Bone marrow (tissue), 2 donors: ENCODE measurements at regions not wholly inside any gene's neighbourhood (a gene's known extent, or its start where the extent isn't known, plus 50 kb on each side); places are given as distances from the start of the nearest gene placed in this dataset.

ENCODE experiments used
- DNase-seq, 2 donors: peaks; one replicate each; lab custom pipeline; 2025; lab: John Stamatoyannopoulos, UW

DNA sequence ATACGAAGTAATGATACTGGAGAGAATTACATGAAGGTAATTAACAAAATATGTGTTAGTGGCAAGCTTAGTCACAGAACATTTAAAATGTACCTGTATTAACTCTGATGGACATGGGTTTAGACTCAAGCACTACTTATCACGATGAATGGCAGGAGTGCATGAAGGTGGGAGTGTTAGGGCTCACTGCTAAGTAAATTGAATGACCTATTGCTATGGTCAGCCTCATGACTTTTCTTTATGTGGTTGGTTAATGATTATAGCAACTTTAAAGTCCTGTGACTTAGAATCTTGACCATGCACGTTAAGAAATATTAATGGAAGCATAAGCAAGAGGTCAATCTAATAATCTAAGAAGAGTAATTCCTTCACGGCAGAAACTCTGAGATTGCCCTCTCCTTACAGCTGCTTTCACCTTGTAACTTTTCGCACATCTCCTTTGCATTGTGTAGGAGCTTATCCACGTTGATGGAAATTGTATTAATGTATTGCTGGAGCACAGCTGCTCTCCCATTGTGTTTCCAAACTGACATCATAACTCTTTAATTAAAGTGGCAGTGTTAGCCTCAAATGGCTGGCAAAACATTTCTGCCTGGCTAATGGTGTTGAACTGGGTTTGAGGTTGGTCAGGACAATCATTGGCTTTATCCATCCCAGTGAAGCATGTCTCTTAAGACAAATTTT, 114.5 kb downstream of the RXFP2 start:
- DNase-seq = no peak

DNA sequence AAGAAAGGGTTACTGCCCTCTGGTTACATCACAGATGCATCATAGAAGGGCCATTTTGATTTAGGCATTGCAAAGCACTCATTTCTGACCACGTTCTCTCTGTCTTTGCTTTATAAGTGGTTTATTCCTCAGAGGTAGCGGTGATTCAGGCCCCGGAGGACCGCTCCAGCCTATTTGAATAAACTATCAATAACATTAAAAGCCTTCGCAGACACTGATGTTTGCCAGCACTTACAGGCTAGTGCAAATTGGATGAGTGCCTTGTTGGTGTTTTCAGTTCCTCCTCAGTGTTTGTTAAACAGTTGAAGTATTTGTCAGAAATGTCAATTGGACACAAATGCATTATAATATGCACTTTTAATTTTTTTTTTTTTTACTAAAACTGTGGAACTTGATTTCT, 120.2 kb downstream of the RXFP2 start:
- DNase-seq = no peak

DNA sequence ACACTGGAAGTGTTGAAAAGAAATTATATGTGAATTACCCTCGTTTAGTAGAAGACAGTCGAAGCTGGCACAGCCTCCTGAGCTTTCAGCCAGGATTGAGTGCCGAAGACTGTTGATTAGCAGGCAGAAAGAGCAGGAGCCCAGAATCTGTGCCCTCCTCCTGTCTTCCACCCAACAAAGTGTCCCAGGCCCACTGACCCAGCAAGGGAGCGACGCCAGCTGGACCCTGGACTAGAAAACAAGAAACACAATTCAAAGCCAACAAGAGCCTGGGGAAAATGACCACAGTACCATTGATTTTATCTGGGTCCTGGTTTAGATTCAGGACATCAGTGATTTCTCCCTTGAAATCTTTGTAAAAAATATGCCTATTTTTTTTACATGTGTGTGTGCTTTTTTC, 120.7 kb downstream of the RXFP2 start:
- no peak for DNase-seq

DNA sequence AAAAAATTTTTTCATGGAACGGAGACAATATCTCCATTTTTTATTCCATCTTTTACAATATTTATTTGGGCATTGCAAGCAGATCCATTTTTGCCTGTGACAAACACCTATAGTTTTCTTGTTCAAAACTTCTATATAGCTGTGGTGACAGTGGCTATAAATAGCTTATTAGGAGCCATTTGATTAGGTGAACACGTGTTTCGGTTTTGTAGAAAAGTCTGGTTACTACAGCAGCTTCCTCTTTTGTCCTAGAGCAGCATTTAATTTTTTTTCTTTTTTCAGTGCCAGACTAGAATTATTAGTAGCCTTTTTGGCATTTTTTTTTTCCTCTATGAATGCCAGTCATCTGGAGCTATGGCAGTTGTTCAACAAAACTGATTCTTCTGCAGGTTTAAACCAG, 123.5 kb downstream of the RXFP2 start:
- peak in 1 of 2 donors; percentile 62 for DNase-seq

DNA sequence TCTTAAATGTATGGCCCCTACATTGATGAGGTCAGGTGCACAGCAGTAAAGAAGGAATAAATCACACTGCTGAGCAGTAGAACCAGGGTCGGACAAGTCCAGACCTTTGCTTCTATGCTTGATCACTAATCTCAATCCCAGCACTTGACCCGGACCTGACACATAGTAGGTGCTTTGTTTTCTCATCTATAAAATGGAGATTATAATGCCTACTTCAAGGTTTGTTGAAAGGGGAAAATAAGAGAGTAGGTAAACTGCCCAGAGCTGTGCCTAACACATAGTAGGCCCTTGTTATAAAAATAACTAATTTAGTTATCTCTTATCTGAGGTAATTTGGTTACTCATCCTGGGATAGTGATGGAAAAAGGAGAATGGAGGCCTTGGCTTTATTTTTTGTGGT, 125.0 kb downstream of the RXFP2 start:
- no peak for DNase-seq

DNA sequence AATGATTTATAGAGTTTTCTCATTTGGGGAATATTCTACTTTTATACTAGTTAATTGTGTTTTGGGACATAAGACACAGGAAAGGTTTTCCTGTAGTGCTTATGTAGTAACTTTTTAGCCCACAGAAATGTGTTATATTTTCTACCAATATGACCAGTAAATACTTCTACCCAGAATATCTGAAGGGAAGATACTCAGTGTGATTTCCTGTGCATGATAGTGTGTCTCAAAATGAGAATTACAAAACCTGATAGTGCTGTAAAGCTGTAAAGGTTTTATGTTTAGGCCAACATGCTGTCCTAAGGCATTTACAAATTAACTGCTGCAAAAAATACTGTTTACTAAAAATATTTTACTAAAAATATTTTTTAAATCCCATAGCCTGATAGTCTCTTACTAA, 126.8 kb downstream of the RXFP2 start:
- DNase-seq = no peak

DNA sequence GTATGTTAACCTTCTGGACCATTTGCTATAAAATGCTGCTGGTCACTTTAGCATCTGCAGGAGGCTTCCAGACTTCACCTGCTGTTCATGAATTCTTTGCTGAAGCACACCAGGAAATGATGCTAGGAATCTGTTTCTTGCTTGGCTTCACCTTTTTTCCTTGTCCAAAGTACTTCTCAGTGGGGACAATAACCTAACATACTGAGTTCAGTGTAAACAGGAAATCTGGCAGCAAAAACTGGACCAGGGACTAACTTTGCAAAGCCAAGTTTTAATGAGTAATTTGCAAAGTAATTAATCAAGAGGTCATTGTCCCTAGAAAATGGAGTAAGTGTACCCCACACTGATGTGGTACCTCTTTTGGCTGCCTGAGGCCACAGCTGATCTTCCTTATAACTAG, 128.4 kb downstream of the RXFP2 start:
- DNase-seq = no peak

DNA sequence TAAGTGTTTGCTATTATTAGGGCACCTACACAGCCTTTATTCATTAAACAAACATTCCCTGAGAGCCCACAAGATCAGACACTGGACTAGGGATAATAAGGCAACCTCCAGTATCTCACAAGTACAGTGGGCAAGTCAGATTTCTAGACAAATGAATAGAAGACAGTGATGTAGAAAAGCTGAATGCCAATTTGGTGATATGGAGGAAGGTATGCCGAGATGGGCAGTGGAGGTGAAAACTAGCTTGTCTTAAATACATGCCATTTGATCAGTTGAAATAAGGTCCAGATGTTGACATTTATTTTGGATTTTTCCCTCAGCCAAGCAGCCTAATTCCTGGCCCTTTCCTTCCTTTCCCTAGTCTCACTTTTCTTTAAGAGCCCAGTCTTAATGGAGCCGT, 130.3 kb downstream of the RXFP2 start:
- DNase-seq = no peak

DNA sequence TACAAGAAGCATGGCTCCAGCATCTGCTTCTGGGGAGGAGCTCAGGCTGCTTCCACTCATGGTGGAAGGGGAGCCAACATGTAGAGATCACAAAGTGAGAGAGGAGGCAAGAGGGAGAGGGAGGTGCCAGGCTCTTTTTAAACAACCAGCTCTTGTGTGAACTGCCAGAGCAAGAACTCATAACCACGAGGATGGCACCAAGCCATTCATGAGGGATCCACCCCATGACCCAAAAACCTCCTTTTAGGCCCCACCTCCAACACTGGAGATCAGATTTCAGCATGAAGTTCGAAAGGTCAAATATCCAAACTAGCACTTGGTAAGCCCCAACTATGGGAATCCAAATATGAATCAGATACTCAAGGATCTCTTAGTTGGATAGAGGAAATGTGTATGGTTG, 131.2 kb downstream of the RXFP2 start:
- no peak for DNase-seq

DNA sequence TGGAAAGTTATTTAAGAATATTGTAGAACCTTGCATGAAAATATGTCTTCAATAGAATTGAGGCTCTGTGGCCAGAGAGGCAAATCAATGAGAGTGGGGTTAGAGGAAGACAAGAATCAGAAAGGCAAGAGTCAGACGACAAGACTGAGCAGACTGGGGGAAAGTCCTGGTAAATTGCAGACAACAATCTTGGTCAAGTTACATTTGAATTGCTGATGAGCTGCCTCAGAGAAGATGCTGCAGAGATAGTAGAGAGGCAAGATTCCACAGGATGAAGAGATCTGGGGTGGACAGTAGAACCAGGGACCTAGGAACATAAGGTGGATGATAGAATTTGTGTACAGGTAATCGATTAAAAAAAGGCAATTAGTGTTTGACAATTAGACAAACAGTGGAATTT, 133.8 kb downstream of the RXFP2 start:
- DNase-seq = no peak

DNA sequence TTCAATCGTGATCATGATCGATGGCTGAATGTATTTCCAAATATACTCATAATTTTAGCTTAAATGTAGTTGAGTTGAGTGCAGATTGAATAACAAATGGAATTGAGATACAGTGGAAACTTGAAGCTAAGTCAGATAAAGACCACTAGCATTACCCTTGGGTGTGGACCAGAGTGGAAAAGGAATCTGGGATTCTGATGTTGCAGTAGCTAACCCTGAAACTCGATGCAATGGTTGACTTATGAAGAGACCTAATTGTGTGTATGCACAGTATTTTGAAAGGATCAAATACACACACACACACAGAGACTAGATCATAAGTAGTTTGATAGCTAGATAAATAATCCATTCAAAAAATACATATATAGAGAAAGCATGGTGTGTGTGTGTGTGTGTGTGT, 135.8 kb downstream of the RXFP2 start:
- DNase-seq = no peak

DNA sequence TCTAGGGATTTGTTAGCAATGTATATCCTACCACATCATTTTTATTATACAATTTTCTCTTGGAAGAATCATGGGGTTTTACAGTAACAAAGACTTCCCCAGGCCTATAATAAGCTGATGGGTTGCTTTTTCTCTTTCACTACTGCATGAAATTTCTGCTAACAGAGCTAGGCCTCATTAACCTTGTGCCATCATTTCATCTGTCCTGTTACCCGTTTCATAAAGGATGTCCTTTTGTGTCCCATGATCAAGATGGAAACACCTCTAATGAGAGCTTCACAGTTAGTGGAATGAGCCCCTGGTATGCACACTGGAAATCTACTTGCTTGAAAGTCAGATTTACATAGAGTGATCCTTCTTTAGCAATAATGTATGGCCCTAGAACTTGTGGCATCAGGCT, 138.7 kb downstream of the RXFP2 start:
- no peak for DNase-seq

DNA sequence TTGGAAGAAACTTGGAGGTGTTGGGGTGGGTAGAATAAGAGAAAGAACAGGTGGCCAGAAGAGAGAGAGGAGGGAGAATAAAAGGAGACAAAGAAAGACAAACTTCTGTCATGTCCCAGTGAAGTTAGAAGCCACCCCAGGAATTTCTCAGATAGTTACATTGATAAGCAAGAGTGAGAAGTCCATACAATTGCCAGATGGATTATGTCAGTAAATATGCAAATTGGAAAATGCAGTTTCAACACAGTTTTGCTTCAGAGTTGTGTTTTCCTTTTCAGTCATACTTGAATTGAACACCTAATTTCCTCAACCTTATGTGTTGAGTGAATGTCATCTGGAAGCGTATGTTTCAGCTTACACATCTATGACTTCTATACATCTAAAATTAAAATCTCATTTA, 139.2 kb downstream of the RXFP2 start:
- DNase-seq = no peak

DNA sequence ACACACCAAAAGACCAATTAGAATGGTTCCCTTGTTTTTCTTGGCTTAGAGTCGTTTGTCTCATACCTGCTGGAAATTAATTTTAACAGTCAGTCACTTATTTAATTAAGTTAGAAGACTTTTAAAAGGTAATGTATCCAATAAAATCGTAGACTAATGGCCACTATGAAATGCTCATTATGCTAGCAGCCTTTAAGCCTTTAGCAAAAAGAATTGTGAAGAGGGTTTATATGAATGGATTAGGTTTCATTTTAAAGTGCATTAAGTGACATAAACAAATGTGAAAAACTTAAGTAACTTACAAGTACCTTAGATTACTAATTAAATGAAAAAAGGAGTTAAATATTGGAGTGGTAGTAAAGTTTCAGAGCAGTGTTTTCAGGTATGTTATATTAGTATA, 139.6 kb downstream of the RXFP2 start:
- DNase-seq = no peak

DNA sequence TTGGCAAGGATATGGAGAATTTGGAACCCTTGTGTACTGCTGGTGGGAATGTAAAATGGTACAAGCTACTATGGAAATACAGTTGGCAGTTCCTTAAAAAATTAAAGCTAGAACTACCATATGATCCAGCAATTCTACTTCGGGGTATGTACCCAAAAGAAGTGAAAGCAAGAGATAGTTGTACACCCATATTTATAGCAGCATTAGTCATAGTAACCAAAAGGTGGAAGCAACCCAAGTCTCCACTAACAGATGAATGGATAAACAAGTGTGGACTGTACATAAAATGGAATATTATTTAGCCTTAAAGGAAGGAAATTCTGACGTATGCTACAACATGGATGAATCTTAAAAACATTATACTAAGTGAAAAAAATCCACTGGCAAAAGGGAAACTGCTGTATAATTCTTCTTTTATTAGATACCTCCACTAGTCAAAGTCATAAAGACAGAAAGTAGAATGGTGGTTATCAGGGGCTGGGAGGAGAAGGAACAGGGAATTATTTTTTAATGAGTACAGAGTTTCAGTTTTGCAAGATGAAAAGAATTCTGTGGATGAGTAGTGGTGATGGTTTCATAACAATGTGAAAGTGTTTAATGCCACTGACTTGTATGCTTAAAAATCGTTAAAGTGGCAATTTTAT, 141.6 kb downstream of the RXFP2 start:
- DNase-seq = peak in 1 of 2 donors; percentile 29

DNA sequence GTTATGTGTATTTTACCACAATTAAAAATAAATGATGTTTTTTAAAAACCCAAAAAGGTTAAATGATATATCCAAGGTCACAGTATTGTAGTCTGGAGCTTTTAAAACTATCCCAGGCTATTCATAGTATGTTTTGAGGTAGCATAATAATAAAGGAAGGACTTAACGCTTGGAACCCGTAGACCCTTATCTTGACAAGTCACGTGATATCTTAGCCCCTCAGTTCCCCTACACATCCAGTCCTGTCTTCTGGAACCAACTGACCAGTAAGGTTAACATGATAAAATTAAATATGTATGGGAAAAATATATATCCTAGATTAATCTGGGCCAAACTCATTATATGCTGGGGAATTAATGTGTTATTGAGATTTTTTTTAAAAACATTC, 142.2 kb downstream of the RXFP2 start:
- no peak for DNase-seq

DNA sequence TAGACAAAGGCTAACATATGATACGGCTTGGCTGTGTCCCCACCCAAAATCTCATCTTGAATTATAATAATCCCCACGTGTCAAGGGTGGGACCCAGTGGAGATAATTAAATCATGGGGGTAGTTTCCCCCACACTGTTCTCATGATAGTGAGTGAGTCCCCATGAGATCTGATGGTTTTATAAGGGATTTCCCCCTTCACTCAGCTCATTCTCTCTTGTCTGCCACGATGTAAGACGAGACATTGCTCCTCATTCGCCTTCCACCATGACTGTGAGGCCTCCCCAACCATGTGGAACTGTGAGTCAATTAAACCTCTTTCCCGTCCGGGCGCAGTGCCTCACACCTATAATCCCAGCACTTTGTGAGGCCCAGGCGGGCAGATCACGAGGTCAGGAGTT, 143.5 kb downstream of the RXFP2 start:
- no peak for DNase-seq

DNA sequence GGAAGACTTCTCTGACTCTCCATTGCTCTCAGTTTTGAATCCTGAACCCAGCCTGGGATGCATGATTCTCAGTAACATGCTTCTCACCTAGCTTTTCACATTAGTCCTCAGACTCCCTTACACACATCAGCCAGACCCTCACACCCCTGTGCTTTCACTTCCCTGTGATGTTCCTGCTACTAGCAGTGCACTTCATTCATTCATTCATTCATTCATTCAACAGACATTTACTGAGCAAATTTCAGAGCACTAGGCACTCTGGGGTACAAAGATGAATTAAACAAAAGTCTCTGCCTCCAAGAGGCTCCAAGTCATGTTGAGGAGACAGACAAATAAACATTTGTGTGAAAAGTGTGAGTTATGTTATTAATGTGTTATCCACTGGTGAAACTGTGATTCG, 145.2 kb downstream of the RXFP2 start:
- no peak for DNase-seq

DNA sequence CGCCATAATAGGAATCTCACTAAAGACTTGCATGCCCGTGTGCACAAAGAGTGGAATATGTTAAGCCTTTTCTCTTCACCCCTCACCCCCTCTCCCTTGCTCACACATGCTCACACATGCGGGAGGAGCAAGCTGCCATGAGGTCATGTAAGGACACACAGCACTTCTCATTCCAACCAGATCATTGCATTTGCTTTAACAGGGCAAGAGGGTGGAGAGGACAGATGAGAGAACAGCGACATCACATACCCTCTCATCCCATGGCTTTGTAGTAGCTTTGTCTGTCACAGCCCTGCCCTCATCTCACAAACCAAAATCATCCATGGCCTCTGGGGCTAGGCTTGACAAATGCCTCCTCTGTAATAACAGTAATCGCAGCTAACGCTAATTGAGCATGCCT, 145.6 kb upstream of the FRY start:
- no peak for DNase-seq

DNA sequence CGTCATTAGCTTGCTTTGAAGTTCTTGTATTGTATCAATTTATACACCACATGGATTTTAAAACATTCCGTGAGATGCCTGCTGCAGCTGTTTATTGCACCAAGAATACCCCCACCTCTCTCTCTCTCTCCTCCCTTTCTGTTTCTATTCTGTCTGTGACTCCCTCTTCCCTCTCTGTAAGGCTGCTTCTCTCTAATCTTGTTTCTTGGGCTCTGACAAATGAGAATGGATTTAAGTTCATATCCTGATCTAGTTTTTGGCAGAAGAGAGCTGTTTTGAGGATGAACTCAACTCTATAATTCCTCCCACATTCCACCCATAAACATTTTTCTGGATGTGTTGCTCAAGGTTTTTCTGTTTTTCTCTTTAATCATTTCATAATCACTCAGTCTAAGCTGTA, 144.3 kb upstream of the FRY start:
- no peak for DNase-seq

DNA sequence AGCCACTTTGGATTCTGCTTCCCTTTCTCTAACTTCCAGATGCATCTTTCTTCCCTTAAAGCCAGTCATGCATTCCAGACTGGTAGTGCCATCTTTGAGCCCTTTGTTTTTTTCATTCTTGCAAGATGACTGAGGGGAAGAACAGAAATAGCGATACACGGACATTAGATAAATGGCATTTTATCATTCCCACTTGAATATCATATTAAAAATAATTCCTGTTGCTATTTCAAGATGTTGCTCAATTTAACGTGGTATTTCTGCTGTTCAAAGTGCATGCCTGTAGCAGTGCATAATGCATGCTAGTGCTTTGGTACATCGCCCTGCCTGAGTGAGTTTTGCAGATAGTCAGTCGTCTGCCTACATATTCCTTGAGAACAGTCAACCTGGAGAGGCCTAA, 140.6 kb upstream of the FRY start:
- DNase-seq = no peak

DNA sequence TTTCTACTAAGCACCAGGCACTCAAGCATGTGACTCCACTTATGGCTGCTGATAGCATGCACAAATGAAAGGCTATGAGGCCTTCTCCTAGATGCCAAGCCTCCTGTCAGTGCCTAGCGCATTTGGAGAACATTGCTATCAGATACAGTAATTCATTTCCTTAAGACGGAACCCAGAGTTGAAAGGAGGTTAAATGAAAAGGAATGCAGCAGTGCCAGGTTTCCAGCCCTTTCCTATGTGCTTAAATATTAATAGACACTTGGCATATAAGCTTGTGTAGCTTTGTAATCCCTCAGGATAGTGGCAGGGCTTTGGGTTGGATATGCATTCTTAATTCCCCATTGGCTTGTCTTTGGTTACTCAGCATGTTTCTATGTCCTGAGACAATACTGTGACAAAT, 140.1 kb upstream of the FRY start:
- DNase-seq = no peak

DNA sequence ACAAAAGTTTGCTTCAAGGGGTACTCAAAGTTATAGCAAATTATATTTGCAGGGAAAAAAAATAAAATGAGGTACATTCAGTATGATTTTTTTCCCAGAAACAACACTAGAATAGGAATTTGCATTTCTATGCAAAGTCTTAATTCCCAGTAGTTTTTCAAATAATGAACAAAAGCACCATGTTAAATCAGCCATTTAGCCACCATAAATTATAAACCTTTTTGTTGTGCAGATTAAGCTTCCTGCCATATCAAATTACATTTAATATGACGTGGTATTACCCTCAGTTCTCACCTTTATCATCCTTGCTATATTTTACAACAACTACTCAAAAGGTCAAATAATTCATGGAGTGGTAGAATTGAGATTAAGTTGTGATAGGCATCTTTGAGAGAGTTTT, 136.6 kb upstream of the FRY start:
- no peak for DNase-seq

DNA sequence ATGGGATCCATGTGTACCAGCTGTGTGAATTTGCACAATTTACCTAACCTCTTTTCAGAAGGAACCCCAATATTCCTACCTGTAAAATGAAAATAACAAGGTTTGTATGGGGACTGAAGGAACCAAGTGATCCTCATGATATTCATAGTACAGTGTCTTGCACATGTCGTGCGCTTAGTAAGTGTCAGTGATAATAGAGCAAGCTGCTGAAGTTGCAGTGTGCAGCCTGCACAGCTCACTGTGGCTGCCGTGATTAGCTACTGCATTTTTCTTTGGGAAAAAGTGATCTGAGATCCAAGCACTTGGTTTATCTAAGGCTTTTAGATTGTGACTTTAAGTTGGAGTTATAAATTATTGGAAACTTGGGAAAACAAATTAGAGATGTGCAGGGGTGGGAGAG, 135.9 kb upstream of the FRY start:
- DNase-seq = no peak
